H1 (cell line): ENCODE measurements at regions not wholly inside any gene's neighbourhood (a gene's known extent, or its start where the extent isn't known, plus 50 kb on each side); places are given as distances from the start of the nearest gene placed in this dataset.

ENCODE experiments used
- CTCF ChIA-PET: fragments of 300-600 bp; sonication (Branson Sonifier 250); formaldehyde crosslinking; loops from one replicate; lab custom pipeline; 2021; ENCODE audit not compliant: partially characterized antibody; lab: Charles Lee
- POLR2A ChIA-PET: fragments of 300-600 bp; sonication (Branson Sonifier 250); formaldehyde crosslinking; loops from one replicate; lab custom pipeline; 2021; ENCODE audit warnings: inconsistent platforms; ENCODE audit not compliant: partially characterized antibody; lab: Charles Lee
- DNase-seq, 2 experiments: peaks; one replicate each; pipeline versions ENCODE4 v3.0.0 to v3.0.0-alpha.2; 2010 to 2022; ENCODE audit warnings: low spot score in 2 of 2, low read depth in 1 of 2, mixed read lengths in 1 of 2
- FAIRE-seq: peaks from 2 replicates; lab custom pipeline; 2011; peaks lifted over from hg19 to GRCh38; lab: Jason Lieb, UNC
- H2AFZ ChIP-seq: 2 replicates; pipeline ENCODE4 v1.8.1; 2012; ENCODE audit warnings: low read length, inconsistent platforms
- H2AK5ac ChIP-seq: 2 replicates; pipeline ENCODE4 v1.6.1; 2013; ENCODE audit warnings: low read depth, low read length
- H2BK120ac ChIP-seq: replicated peaks from 2 replicates; pipeline ENCODE3; 2013; ENCODE audit warnings: low read depth, low read length, inconsistent platforms
- H2BK12ac ChIP-seq: 2 replicates; pipeline ENCODE4 v1.6.1; 2013; ENCODE audit warnings: low read depth, low read length
- H2BK15ac ChIP-seq: 2 replicates; pipeline ENCODE4 v1.6.1; 2013; ENCODE audit warnings: low read length
- H2BK20ac ChIP-seq: 2 replicates; pipeline ENCODE4 v1.6.1; 2013; ENCODE audit warnings: low read length
- H2BK5ac ChIP-seq: 2 replicates; pipeline ENCODE4 v1.6.1; 2013; ENCODE audit warnings: low read depth, low read length
- H3K14ac ChIP-seq: 2 replicates; pipeline ENCODE4 v1.6.1; 2013; ENCODE audit warnings: inconsistent platforms; ENCODE audit not compliant: insufficient read length
- H3K18ac ChIP-seq: 2 replicates; pipeline ENCODE4 v1.6.1; 2013; ENCODE audit warnings: low read length; ENCODE audit errors: extremely low read depth
- H3K23ac ChIP-seq: 2 replicates; pipeline ENCODE4 v1.6.1; 2013; ENCODE audit warnings: inconsistent platforms; ENCODE audit not compliant: insufficient read length
- H3K23me2 ChIP-seq: 2 replicates; pipeline ENCODE4 v1.6.1; 2013; ENCODE audit warnings: low read depth, low read length
- H3K27ac ChIP-seq: 2 replicates; pipeline ENCODE4 v1.6.1; 2011; ENCODE audit warnings: low read depth, low read length, inconsistent platforms
- H3K27me3 ChIP-seq, 4 experiments: replicated peaks in 1 of 4; 1 replicate in 1 of 4; 2 replicates in 3 of 4; pipeline versions ENCODE4 v1.6.1 to v1.8.1; 2011 to 2013; ENCODE audit warnings: low read length in 3 of 4, mild to moderate bottlenecking in 3 of 4, inconsistent platforms in 2 of 4, mixed read lengths in 2 of 4, moderate library complexity in 1 of 4; ENCODE audit not compliant: control insufficient read depth in 3 of 4, insufficient read depth in 3 of 4; ENCODE audit errors: extremely low read depth in 1 of 4
- H3K36me3 ChIP-seq, 4 experiments: 2 replicates each; pipeline versions ENCODE4 v1.6.1 to v1.8.1; 2011 to 2013; ENCODE audit warnings: mild to moderate bottlenecking in 4 of 4, low read length in 3 of 4, moderate library complexity in 2 of 4, control low read depth in 1 of 4, inconsistent platforms in 1 of 4; ENCODE audit not compliant: insufficient read depth in 4 of 4, control insufficient read depth in 2 of 4
- H3K4ac ChIP-seq: replicated peaks from 2 replicates; pipeline ENCODE3; 2013; ENCODE audit warnings: low read length, low read depth, mixed read lengths, inconsistent platforms; ENCODE audit not compliant: insufficient read length
- H3K4me1 ChIP-seq, 4 experiments: replicated peaks in 1 of 4; 1 replicate in 1 of 4; 2 replicates in 3 of 4; pipeline versions ENCODE4 v1.6.1 to v1.8.1; 2011 to 2013; ENCODE audit warnings: low read length in 3 of 4, inconsistent platforms in 2 of 4, mixed read lengths in 1 of 4; ENCODE audit not compliant: insufficient read depth in 4 of 4, control insufficient read depth in 3 of 4
- H3K4me2 ChIP-seq, 2 experiments: 2 replicates each; pipeline versions ENCODE4 v1.6.1 to v1.8.1; 2011 to 2013; ENCODE audit warnings: low read depth in 2 of 2, low read length in 2 of 2, control low read depth in 1 of 2, inconsistent platforms in 1 of 2, mild to moderate bottlenecking in 1 of 2; ENCODE audit not compliant: insufficient read depth in 1 of 2
- H3K4me3 ChIP-seq, 4 experiments: fragments of 200-600, 300-600 bp in 1 of 4; sonication (generic), shearing (Covaris generic), sonication (Bioruptor Twin) in 1 of 4; 2 replicates each; pipeline versions ENCODE4 v1.5.1 to v1.8.1; 2011 to 2016; ENCODE audit warnings: low read length in 4 of 4, low read depth in 3 of 4, control low read depth in 2 of 4, inconsistent platforms in 2 of 4, mild to moderate bottlenecking in 2 of 4, mixed read lengths in 1 of 4, moderate library complexity in 1 of 4; ENCODE audit not compliant: insufficient read depth in 2 of 4; ENCODE audit errors: extremely low read depth in 1 of 4
- H3K56ac ChIP-seq: replicated peaks from 2 replicates; pipeline ENCODE3; 2013; ENCODE audit warnings: low read depth, mild to moderate bottlenecking, mixed read lengths, low read length, inconsistent platforms; ENCODE audit not compliant: insufficient read length
- H3K79me1 ChIP-seq: 2 replicates; pipeline ENCODE4 v1.6.1; 2013; ENCODE audit warnings: low read depth, low read length, control low read depth
- H3K79me2 ChIP-seq, 2 experiments: 2 replicates each; pipeline versions ENCODE4 v1.6.1 to v1.8.1; 2012 to 2013; ENCODE audit warnings: low read length in 2 of 2, mild to moderate bottlenecking in 2 of 2, inconsistent platforms in 1 of 2; ENCODE audit not compliant: insufficient read depth in 2 of 2, control insufficient read depth in 1 of 2
- H3K9ac ChIP-seq, 4 experiments: replicated peaks in 1 of 4; 1 replicate in 1 of 4; 2 replicates in 3 of 4; pipeline versions ENCODE4 v1.6.1 to v1.8.1; 2011 to 2013; ENCODE audit warnings: low read depth in 3 of 4, low read length in 3 of 4, control low read depth in 2 of 4, mild to moderate bottlenecking in 2 of 4, moderate library complexity in 2 of 4, inconsistent platforms in 1 of 4; ENCODE audit errors: extremely low read depth in 1 of 4
- H3K9me3 ChIP-seq, 2 experiments: 2 replicates each; pipeline versions ENCODE4 v1.6.1 to v1.8.1; 2012 to 2013; ENCODE audit warnings: mild to moderate bottlenecking in 2 of 2, moderate library complexity in 2 of 2, control low read depth in 1 of 2, inconsistent platforms in 1 of 2, low read depth in 1 of 2, low read length in 1 of 2, mixed read lengths in 1 of 2; ENCODE audit not compliant: insufficient read depth in 2 of 2
- H4K20me1 ChIP-seq, 2 experiments: replicated peaks in 1 of 2; 2 replicates each; pipeline versions ENCODE3 to v1.8.1; 2011 to 2013; ENCODE audit warnings: inconsistent platforms in 2 of 2, low read length in 2 of 2, mild to moderate bottlenecking in 1 of 2; ENCODE audit not compliant: insufficient read depth in 2 of 2, control insufficient read depth in 1 of 2
- H4K5ac ChIP-seq: 2 replicates; pipeline ENCODE4 v1.6.1; 2013; ENCODE audit warnings: low read length, low read depth, mixed read lengths, inconsistent platforms; ENCODE audit not compliant: insufficient read length
- H4K8ac ChIP-seq: 2 replicates; pipeline ENCODE4 v1.8.0; 2013; ENCODE audit warnings: mild to moderate bottlenecking, moderate library complexity, low read length, inconsistent platforms; ENCODE audit not compliant: insufficient read depth; ENCODE audit errors: extremely low read depth
- H4K91ac ChIP-seq: replicated peaks from 2 replicates; pipeline ENCODE3; 2013; ENCODE audit warnings: low read length, mixed read lengths, inconsistent platforms; ENCODE audit not compliant: insufficient read length
- ATF2 ChIP-seq: IDR thresholded peaks from 2 replicates; pipeline ENCODE4 v1.6.1; 2012; ENCODE audit warnings: low read length, inconsistent platforms
- CREB1 ChIP-seq: IDR thresholded peaks from 2 replicates; pipeline ENCODE4 v1.6.1; 2012; ENCODE audit warnings: inconsistent platforms
- E2F6 ChIP-seq: IDR thresholded peaks from 2 replicates; pipeline ENCODE4 v1.6.1; 2012; ENCODE audit warnings: inconsistent platforms
- EZH2 ChIP-seq: fragments of 200-600 bp; sonication (generic); IDR thresholded peaks from 2 replicates; pipeline ENCODE4 v1.7.1; 2012; ENCODE audit warnings: low read depth, mild to moderate bottlenecking, moderate library complexity, low read length, inconsistent platforms; ENCODE audit not compliant: severe bottlenecking
- NRF1 ChIP-seq: IDR thresholded peaks from 2 replicates; pipeline ENCODE4 v1.6.1; 2011; ENCODE audit warnings: mild to moderate bottlenecking, low read depth, low read length, improper control_type of control experiment
- RAD21 ChIP-seq, 2 experiments: IDR thresholded peaks in 1 of 2; conservative IDR thresholded peaks in 1 of 2; 2 replicates each; pipeline ENCODE4 v1.6.1; 2011; ENCODE audit warnings: low read depth in 2 of 2, low read length in 2 of 2, improper control_type of control experiment in 1 of 2, inconsistent platforms in 1 of 2, mild to moderate bottlenecking in 1 of 2, moderate library complexity in 1 of 2
- RNF2 ChIP-seq: fragments of 200-900, 300-1000 bp; sonication (generic); IDR thresholded peaks from 2 replicates; pipeline ENCODE4 v1.7.1; 2016; ENCODE audit warnings: borderline replicate concordance, low read depth, mild to moderate bottlenecking, antibody characterized with exemption, low read length; ENCODE audit not compliant: poor library complexity, severe bottlenecking; ENCODE audit errors: missing control alignments
- SAP30 ChIP-seq: fragments of 300-600 bp; sonication (generic); IDR thresholded peaks from 2 replicates; pipeline ENCODE4 v1.7.1; 2012; ENCODE audit warnings: low read length, moderate library complexity, mild to moderate bottlenecking, inconsistent platforms; ENCODE audit not compliant: insufficient read depth, insufficient replicate concordance
- SP1 ChIP-seq: IDR thresholded peaks from 2 replicates; pipeline ENCODE4 v1.6.1; 2011; ENCODE audit warnings: low read depth, low read length
- SUZ12 ChIP-seq: fragments of 200-600 bp; sonication (generic); IDR thresholded peaks from 2 replicates; pipeline ENCODE4 v1.6.1; 2012; ENCODE audit warnings: mild to moderate bottlenecking, inconsistent platforms, low read length, moderate library complexity, mixed read lengths
- TBP ChIP-seq: IDR thresholded peaks from 2 replicates; pipeline ENCODE4 v1.6.1; 2011; ENCODE audit warnings: low read depth, low read length, improper control_type of control experiment
- TCF12 ChIP-seq: IDR thresholded peaks from 2 replicates; pipeline ENCODE4 v1.6.1; 2011; ENCODE audit warnings: low read depth, mild to moderate bottlenecking, low read length
- WGBS, 2 experiments: shearing (Covaris generic) in 1 of 2; methylation state at CpG; one replicate each; pipeline versions ENCODE4 v1.1.6 to v1.1.7; 2013 to 2015; ENCODE audit warnings: low lambda C conversion rate in 2 of 2, mixed read lengths in 2 of 2, inconsistent platforms in 1 of 2, low coverage in 1 of 2, missing lambda C conversion rate in 1 of 2; ENCODE audit not compliant: insufficient replicate concordance in 2 of 2, insufficient coverage in 1 of 2, insufficient read length in 1 of 2; ENCODE audit errors: extremely low coverage in 1 of 2, missing lambda C conversion rate in 1 of 2; 5-methylcytosine and 5-hydroxymethylcytosine counted together

GRCh38 chr10:129063877-129064276 is 403.2 kb upstream of the MGMT start:
- ChIA-PET POLR2A (no interaction called here), CTCF (no interaction called here)
- Histone ChIP-seq H2AFZ (no peak overlapping the region), H3K23ac (no peak overlapping the region), H2BK15ac (no peak overlapping the region), H3K56ac (no peak overlapping the region), H2AK5ac (no peak overlapping the region), H3K4ac (no peak overlapping the region), H4K5ac (no peak overlapping the region), H2BK20ac (no peak overlapping the region), H3K9ac (no peak overlapping the region), H3K14ac (no peak overlapping the region), H4K8ac (no peak overlapping the region), H3K4me1 (peaks cover 0 to 3% (median 2%) of the 10 kb centered on the region in 4 experiments; a peak in 2 of 7 replicates), H3K27me3 (no peaks in the 10 kb centered on the region), H3K79me2 (no peaks in the 10 kb centered on the region), H4K91ac (no peak overlapping the region), H3K27ac (no peak overlapping the region), H3K79me1 (no peaks in the 10 kb centered on the region), H3K23me2 (no peaks in the 10 kb centered on the region), H2BK5ac (no peak overlapping the region), H4K20me1 (no peaks in the 10 kb centered on the region), H3K4me3 (no peak overlapping the region), H2BK12ac (no peak overlapping the region), H3K9me3 (no peaks in the 10 kb centered on the region), H3K18ac (no peak overlapping the region), H3K36me3 (no peaks in the 10 kb centered on the region), H3K4me2 (no peak overlapping the region), H2BK120ac (no peak overlapping the region)
- peak in 1 of 2 experiments; percentile 13 for DNase-seq
- WGBS, 2 experiments, result 86% methylated on average over 5 of the region's 5 CpGs; no CpG with 5 or more reads in 1 of the 2 experiments
- no peak for FAIRE-seq
- no peak for TF ChIP-seq E2F6
- TF ChIP-seq ATF2, result no peak
- TF ChIP-seq NRF1, result no peak
- TF ChIP-seq RAD21 (IDR thresholded peaks at IDR 0.05 in 1 of 2, conservative IDR thresholded peaks at IDR 0.05 in 1 of 2; ENCODE audit: low read depth in 2 of 2, low read length in 2 of 2), result no peak
- TF ChIP-seq TBP, result no peak
- TF ChIP-seq SUZ12, result no peak
- TF ChIP-seq RNF2, result no peak
- no peak for TF ChIP-seq CREB1
- TF ChIP-seq SP1, result no peak
- no peak for TF ChIP-seq TCF12
- TF ChIP-seq SAP30, result no peak
- no peak for TF ChIP-seq EZH2
